G401.6 (cell line): ENCODE measurements at regions not wholly inside any gene's neighbourhood (a gene's known extent, or its start where the extent isn't known, plus 50 kb on each side); places are given as distances from the start of the nearest gene placed in this dataset.

Source experiments
- FAIRE-seq: peaks from 2 replicates; lab custom pipeline; 2012; peaks lifted over from hg19 to GRCh38; lab: Jason Lieb, UNC

DNA sequence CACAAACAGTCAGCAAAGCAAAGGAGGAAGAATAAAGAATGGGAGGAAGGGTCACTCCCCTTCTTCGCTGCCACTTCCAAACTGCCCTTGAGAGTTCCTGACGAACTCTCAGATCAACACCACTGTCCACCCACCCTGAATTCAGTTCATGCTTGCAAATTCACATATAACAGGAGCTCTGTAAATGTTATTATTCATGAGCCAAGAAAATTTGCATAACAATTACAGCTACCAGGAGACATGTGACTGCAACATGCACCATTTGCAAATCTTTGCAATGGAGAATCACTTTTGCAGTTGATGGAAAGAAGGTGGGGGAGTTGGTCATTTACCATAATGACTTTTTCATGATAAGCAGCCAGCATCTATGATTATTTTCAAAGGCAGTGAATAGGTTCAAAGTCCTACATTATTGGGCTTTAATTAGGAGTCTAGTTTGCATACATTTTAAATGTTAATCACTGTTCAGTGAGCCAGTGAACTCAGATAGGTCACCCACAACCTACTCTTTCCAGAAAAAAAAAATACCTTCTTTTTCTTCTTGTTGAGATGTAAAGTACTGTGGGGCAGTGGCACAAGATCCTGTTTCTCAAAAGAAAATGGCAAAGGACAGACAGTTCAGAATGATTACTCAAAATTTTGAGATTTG is 149.7 kb downstream of the CAAP1 start:
- FAIRE-seq: no peak

DNA sequence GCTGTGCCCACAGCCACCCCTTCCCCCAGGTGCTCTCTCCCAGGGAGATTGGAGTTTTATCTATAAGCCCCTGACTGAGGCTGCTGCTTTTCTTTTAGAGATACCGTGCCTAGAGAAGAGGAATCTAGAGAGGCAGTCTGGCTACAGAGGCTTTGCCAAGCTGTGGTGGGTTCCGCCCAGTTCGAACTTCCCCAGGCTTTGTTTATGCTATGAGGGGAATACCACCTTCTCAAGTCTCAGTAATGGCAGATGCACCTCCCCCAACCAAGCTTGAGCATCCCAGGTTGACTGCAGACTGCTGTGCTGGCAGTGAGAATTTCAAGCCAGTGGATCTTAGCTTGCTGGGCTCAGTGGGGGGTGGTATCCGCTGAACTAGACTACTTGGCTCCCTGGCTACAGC is 157.4 kb downstream of the CAAP1 start:
- FAIRE-seq: no peak

GRCh38 chr9:26729187-26729586 is 163.4 kb downstream of the CAAP1 start:
- FAIRE-seq: no peak

DNA sequence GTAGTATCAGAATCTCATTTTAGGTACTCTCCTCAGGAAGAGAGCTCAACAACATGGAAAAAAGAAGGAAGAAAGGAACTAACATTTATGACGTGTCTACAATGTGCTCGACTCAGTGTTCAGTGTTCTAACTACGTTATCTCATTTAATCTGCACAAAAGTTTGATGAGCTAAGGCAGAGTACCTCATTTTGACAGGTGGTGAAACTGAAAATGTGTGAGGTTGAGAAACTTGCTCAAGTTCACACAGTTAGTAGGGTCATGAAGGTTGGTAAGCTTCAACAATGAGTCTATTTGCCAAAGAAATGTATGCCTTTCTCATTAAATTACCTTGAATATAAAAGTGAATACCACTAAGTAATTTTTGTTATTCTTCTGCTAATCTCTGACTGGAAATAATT is 165.1 kb downstream of the CAAP1 start:
- no peak for FAIRE-seq

GRCh38 chr9:26725573-26725972 is 167.0 kb downstream of the CAAP1 start:
- no peak for FAIRE-seq

DNA sequence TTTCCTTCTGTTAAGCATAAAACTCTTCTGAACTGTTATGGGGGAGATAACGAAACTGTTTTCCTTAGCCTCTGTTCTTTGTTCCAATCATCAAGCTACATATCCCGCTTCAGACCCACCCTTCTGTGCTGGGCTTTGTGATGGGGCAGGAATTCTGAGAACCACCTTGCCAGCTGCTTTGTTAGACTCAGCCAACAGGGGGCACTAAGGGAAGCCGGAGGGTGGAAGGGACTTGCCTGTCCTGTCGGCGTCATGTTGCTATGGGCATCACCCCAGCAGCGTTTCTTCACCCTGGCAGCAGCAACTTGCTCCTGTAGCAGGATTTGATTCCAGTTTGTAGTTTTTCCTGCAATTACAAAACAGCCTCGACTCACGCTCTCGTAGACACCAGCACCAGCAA is 169.1 kb downstream of the CAAP1 start:
- FAIRE-seq: no peak

DNA sequence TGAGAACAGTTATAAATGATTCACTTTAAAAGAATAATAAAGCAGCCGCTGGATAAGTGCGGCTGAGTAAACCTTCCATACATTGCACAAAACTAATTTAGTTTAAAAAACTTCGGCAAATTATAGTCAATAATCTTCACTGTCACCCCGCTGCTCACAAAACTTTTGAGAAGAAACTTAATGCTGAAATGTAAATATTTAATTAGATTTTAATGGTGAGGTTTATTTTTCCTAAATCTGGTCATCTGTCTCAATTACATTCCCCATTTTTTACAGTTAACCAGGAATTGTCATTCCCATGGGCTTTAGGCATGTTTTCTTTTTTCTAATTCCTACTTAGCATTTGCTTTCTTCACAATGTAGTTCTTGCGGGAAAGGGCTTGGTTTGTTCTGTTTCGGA is 169.8 kb downstream of the CAAP1 start:
- no peak for FAIRE-seq

- FAIRE-seq: no peak
These were observed 182.6 kb downstream of the CAAP1 start for GRCh38 chr9:26710008-26710407.

GRCh38 chr9:26706223-26706622 is 186.4 kb downstream of the CAAP1 start:
- FAIRE-seq: no peak

- no peak for FAIRE-seq
These were observed 197.3 kb downstream of the CAAP1 start for GRCh38 chr9:26695298-26695622.

- FAIRE-seq: no peak
These were observed 198.0 kb downstream of the CAAP1 start for GRCh38 chr9:26694381-26695297.

GRCh38 chr9:26689041-26689440 is 203.6 kb downstream of the CAAP1 start:
- FAIRE-seq: no peak

DNA sequence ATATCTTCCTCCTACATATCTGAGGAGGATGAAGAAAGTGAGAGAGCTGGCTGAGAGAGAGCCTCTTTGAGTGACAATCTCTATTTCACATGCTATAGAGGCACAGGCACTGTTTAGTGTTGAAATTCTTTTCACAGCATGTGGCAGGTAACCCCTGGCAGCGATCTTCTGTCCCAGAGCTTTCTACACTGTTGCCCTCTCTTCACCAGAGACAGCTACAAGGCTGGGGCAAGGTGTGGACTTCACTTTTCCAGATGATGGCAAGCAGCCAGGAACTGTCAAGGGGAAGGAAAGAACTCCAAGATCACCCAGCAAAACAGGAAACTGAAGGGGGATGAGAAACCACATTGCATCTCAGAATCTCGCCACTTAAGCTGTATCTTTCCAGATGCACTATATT is 205.2 kb downstream of the CAAP1 start:
- FAIRE-seq: no peak

GRCh38 chr9:26685818-26686217 is 206.8 kb downstream of the CAAP1 start:
- FAIRE-seq: no peak

- no peak for FAIRE-seq
These were observed 208.6 kb downstream of the CAAP1 start for GRCh38 chr9:26684029-26684428.

GRCh38 chr9:26682796-26683496 is 209.7 kb downstream of the CAAP1 start:
- FAIRE-seq: no peak

GRCh38 chr9:26682041-26682440 is 210.6 kb downstream of the CAAP1 start:
- FAIRE-seq: no peak

DNA sequence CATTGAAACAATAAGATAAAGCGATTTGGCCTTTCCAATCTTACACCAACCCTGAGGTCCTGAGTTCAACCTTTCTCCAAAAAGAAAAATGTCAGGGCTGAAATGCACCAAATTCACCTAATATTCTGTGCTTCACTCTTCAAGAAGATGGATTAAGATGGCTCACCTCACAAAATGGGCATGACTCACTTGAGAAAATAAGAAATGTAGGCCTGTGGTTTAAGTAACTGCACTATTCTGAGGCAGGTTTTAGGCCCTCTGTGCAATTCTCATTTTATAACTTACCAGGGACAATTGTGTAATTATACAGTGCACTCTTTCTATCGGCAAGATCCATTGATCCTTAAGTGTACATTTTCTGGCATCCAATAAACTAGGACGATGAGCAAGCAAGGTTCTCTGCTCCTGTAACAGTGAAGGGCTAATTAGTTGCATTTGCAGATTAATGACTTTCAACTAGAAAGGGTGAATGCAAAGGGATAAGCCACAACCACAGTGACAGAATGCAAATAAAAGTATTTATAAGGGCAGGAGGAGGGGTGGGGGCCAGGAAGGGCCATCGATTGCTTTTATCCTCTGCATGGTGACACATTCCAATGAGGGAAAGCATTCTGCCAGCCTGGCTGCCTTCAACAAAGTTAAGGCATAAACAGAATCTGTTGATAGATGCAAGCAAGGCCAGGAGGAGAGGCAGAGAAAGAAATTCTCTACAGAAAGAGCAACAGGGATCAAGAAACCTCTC is 214.5 kb downstream of the CAAP1 start:
- no peak for FAIRE-seq

DNA sequence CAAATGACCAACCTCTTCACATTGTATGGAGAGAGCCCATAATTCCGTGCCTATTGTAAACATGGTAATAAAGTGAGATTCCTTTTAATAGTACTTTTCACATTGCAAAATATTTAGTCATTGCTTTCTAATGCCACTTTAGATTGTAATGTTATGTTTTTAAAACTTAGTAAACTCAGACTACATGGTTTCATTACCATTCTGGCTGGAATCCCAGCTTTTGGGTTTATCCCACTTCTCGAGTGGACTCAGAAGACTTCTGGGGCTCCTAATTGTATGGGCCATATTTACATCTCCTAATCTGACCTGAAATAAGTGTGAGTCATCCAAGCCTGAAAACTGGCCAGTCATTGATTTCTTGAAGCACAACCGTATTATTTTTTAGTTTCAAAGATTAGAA is 217.6 kb downstream of the CAAP1 start:
- no peak for FAIRE-seq

DNA sequence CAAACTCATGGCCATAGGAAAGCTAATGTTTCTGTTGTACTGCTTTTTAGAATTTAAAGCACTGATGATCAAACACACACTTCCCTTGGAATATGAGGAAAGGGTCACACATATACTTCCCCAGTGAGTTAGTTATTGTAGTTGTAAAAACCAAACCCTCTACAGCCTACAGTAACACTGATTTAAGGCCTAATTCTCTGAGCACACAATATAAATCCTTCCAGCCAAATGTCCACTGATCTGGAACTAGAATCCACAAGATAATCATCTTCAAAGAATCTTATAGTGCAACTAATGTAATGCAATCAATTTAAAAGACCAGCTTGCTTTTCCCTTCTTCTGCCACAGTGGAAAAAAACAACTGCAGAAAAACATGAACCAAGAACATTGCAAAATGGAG is 219.3 kb downstream of the CAAP1 start:
- no peak for FAIRE-seq

GRCh38 chr9:26669701-26670670 is 222.6 kb downstream of the CAAP1 start:
- no peak for FAIRE-seq
